A673 (cell line): ENCODE measurements at regions not wholly inside any gene's neighbourhood (a gene's known extent, or its start where the extent isn't known, plus 50 kb on each side); places are given as distances from the start of the nearest gene placed in this dataset.

Experiments used
- BruUV-seq: library from RNA; stranded (reverse); fragments of 400-500 nt; replicated peaks from 2 replicates; lab custom pipeline; 2021; lab: Mats Ljungman, UMichigan
- CTCF ChIA-PET: fragments of 300-600 bp; sonication (Branson Sonifier 250); formaldehyde crosslinking; loops from one replicate; lab custom pipeline; 2022; ENCODE audit warnings: antibody characterized with exemption; lab: Charles Lee
- POLR2A ChIA-PET: fragments of 300-600 bp; sonication (Branson Sonifier 250); formaldehyde crosslinking; loops from one replicate; lab custom pipeline; 2022; ENCODE audit warnings: antibody characterized with exemption; ENCODE audit not compliant: low non-redundant PET; lab: Charles Lee
- DNase-seq: peaks from one replicate; pipeline ENCODE4 v3.0.0-alpha.2; 2015; ENCODE audit warnings: low spot score
- H3K27ac ChIP-seq: fragments of 200-600 bp; sonication (generic); 2 replicates; pipeline ENCODE4 v1.5.1; 2016; ENCODE audit warnings: mixed run types, low read depth, mild to moderate bottlenecking, mixed read lengths, antibody characterized with exemption, low read length; ENCODE audit not compliant: poor library complexity, severe bottlenecking
- H3K27me3 ChIP-seq: fragments of 200-600 bp; sonication (generic); replicated peaks from 2 replicates; pipeline ENCODE4 v1.6.1; 2017; ENCODE audit warnings: mixed run types, low read depth, mild to moderate bottlenecking, mixed read lengths, antibody characterized with exemption, low read length; ENCODE audit not compliant: insufficient read depth, poor library complexity
- H3K36me3 ChIP-seq: fragments of 200-600 bp; sonication (generic); 2 replicates; pipeline ENCODE4 v1.6.1; 2016; ENCODE audit warnings: mixed run types, mild to moderate bottlenecking, mixed read lengths, antibody characterized with exemption, low read length; ENCODE audit not compliant: insufficient read depth, poor library complexity, severe bottlenecking
- H3K4me1 ChIP-seq: fragments of 200-600 bp; sonication (generic); 2 replicates; pipeline ENCODE4 v1.6.1; 2017; ENCODE audit warnings: mixed run types, mild to moderate bottlenecking, mixed read lengths, antibody characterized with exemption, low read length; ENCODE audit not compliant: insufficient read depth, poor library complexity, severe bottlenecking
- H3K4me3 ChIP-seq: fragments of 200-600 bp; sonication (generic); 2 replicates; pipeline ENCODE4 v1.5.1; 2016; ENCODE audit warnings: low read depth, mixed run types, mild to moderate bottlenecking, mixed read lengths, low read length; ENCODE audit not compliant: poor library complexity, severe bottlenecking
- H3K9me3 ChIP-seq: fragments of 200-600 bp; sonication (generic); 2 replicates; pipeline ENCODE4 v1.6.1; 2016; ENCODE audit warnings: mixed run types, low read depth, mild to moderate bottlenecking, mixed read lengths, antibody characterized with exemption, low read length; ENCODE audit not compliant: poor library complexity, severe bottlenecking
- CTCF ChIP-seq: fragments of 300-800, 200-600 bp; sonication (generic); conservative IDR thresholded peaks from 2 replicates; pipeline ENCODE4 v1.5.1; 2017; ENCODE audit warnings: low read depth, mild to moderate bottlenecking, antibody characterized with exemption, low read length, moderate library complexity, mixed read lengths
- EZH2 ChIP-seq: fragments of 200-600 bp; sonication (generic); IDR thresholded peaks from 2 replicates; pipeline ENCODE4 v1.6.1; 2017; ENCODE audit warnings: borderline replicate concordance, low read depth, mild to moderate bottlenecking, mixed read lengths, antibody characterized with exemption, low read length; ENCODE audit not compliant: poor library complexity, severe bottlenecking
- intact Hi-C: fragments of 100-400 bp; cut with micrococcal nuclease; formaldehyde crosslinking; loops from one replicate; pipeline ENCODE4 v1.10.0; 2022; ENCODE audit not compliant: unreplicated experiment

- ChIA-PET CTCF (no interaction called here), POLR2A (no interaction called here)
- H3K27me3 ChIP-seq: no peaks in the 10 kb centered on the region
- no peaks in the 10 kb centered on the region for H3K36me3 ChIP-seq
- intact Hi-C loops: no loop called here
- no peaks in the 10 kb centered on the region for H3K9me3 ChIP-seq
- H3K4me1 ChIP-seq: peaks cover 6% of the 10 kb centered on the region
- no TSS peak for BruUV-seq
- no peak for DNase-seq
- TF ChIP-seq EZH2 (no peak), CTCF (no peak)
- no peak overlapping the region for H3K4me3 ChIP-seq
- no peak overlapping the region for H3K27ac ChIP-seq
Measured at GRCh38 chr11:92410526-92410925, 185.9 kb downstream of the FAT3 start.

- H3K27me3 ChIP-seq: no peaks in the 10 kb centered on the region
- H3K36me3 ChIP-seq: no peaks in the 10 kb centered on the region
- no peak overlapping the region for H3K4me3 ChIP-seq
- BruUV-seq: no TSS peak
- no peaks in the 10 kb centered on the region for H3K9me3 ChIP-seq
- CTCF ChIA-PET: no interaction called here
- no peak overlapping the region for H3K27ac ChIP-seq
- intact Hi-C loops: no loop called here
- peaks cover 6% of the 10 kb centered on the region for H3K4me1 ChIP-seq
- no peak for DNase-seq
- TF ChIP-seq CTCF (no peak), EZH2 (no peak)
- POLR2A ChIA-PET: no interaction called here
Measured at GRCh38 chr11:92411431-92411830, 186.8 kb downstream of the FAT3 start.

GRCh38 chr11:92413757-92414513, 189.3 kb downstream of the FAT3 start:
- ChIA-PET POLR2A (no interaction called here), CTCF (no interaction called here)

More at GRCh38 chr11:92413757-92414513, 189.3 kb downstream of the FAT3 start:
- no peak for TF ChIP-seq EZH2
- no peak for TF ChIP-seq CTCF
- Histone ChIP-seq H3K4me3 (no peak overlapping the region), H3K4me1 (peaks cover 4% of the 10 kb centered on the region), H3K27ac (no peak overlapping the region), H3K9me3 (no peaks in the 10 kb centered on the region), H3K36me3 (no peaks in the 10 kb centered on the region), H3K27me3 (no peaks in the 10 kb centered on the region)
- no TSS peak for BruUV-seq
- intact Hi-C loops: no loop called here
- no peak for DNase-seq
